Endothelial cell of umbilical vein (primary cell): ENCODE measurements at regions not wholly inside any gene's neighbourhood (a gene's known extent, or its start where the extent isn't known, plus 50 kb on each side); places are given as distances from the start of the nearest gene placed in this dataset.

Source experiments
- BruUV-seq: library from RNA; stranded (reverse); fragments of 400-500 nt; replicated peaks from 2 replicates; lab custom pipeline; 2021; lab: Mats Ljungman, UMichigan
- CTCF ChIA-PET: fragments of 300-600, 350-600 bp; sonication (Branson Sonifier 250); formaldehyde crosslinking; loops from one replicate; lab custom pipeline; 2021; ENCODE audit warnings: antibody characterized with exemption, inconsistent platforms; lab: Charles Lee
- POLR2A ChIA-PET: fragments of 300-600, 350-600 bp; sonication (Branson Sonifier 250); formaldehyde crosslinking; loops from one replicate; lab custom pipeline; 2021; ENCODE audit warnings: antibody characterized with exemption, inconsistent platforms; lab: Charles Lee
- DNase-seq: peaks from one replicate; pipeline ENCODE4 v3.0.0-alpha.2; 2011; ENCODE audit warnings: low read depth, low spot score
- FAIRE-seq: peaks from 2 replicates; lab custom pipeline; 2011; peaks lifted over from hg19 to GRCh38; lab: Jason Lieb, UNC
- H2AFZ ChIP-seq: 2 replicates; pipeline ENCODE4 v1.6.0; 2012; ENCODE audit warnings: low read depth, low read length, control low read depth, inconsistent platforms
- H3K27ac ChIP-seq: 2 replicates; pipeline ENCODE4 v1.5.1; 2011; ENCODE audit warnings: low read depth, mild to moderate bottlenecking, control low read depth, low read length, moderate library complexity; ENCODE audit not compliant: insufficient read depth
- H3K27me3 ChIP-seq, 2 experiments: 2 replicates each; pipeline versions ENCODE4 v1.6.0 to v1.6.1; 2011; ENCODE audit warnings: low read length in 2 of 2, mixed read lengths in 1 of 2; ENCODE audit not compliant: control insufficient read depth in 2 of 2, insufficient read depth in 2 of 2
- H3K36me3 ChIP-seq, 2 experiments: 2 replicates in 1 of 2; 3 replicates in 1 of 2; pipeline ENCODE4 v1.5.1; 2011; ENCODE audit warnings: low read length in 2 of 2, mild to moderate bottlenecking in 1 of 2, moderate library complexity in 1 of 2; ENCODE audit not compliant: control insufficient read depth in 2 of 2, insufficient read depth in 2 of 2; ENCODE audit errors: extremely low read depth in 1 of 2
- H3K4me1 ChIP-seq: 3 replicates; pipeline ENCODE4 v1.5.1; 2011; ENCODE audit warnings: mild to moderate bottlenecking, low read length; ENCODE audit not compliant: control insufficient read depth, insufficient read depth; ENCODE audit errors: extremely low read depth
- H3K4me2 ChIP-seq: 2 replicates; pipeline ENCODE4 v1.6.1; 2011; ENCODE audit warnings: low read length, control low read depth, mixed read lengths; ENCODE audit not compliant: insufficient read depth
- H3K4me3 ChIP-seq, 3 experiments: fragments of 200-600 bp in 1 of 3; sonication (generic), shearing (Covaris generic) in 1 of 3; replicated peaks in 1 of 3; 2 replicates each; pipeline ENCODE4 v1.5.1; 2011 to 2016; ENCODE audit warnings: control low read depth in 3 of 3, low read length in 3 of 3, mild to moderate bottlenecking in 2 of 3, inconsistent platforms in 1 of 3, low read depth in 1 of 3, moderate library complexity in 1 of 3; ENCODE audit not compliant: insufficient read depth in 1 of 3
- H3K79me2 ChIP-seq: 2 replicates; pipeline ENCODE4 v1.6.0; 2012; ENCODE audit warnings: low read length, inconsistent platforms; ENCODE audit not compliant: control insufficient read depth, insufficient read depth
- H3K9ac ChIP-seq: replicated peaks from 2 replicates; pipeline ENCODE3; 2011; ENCODE audit warnings: low read length, control low read depth; ENCODE audit not compliant: insufficient read depth; ENCODE audit errors: extremely low read depth
- H3K9me1 ChIP-seq: replicated peaks from 3 replicates; pipeline ENCODE4 v1.6.0; 2011; ENCODE audit warnings: mild to moderate bottlenecking, low read length; ENCODE audit not compliant: control insufficient read depth, insufficient read depth; ENCODE audit errors: extremely low read depth
- H3K9me3 ChIP-seq: replicated peaks from 2 replicates; pipeline ENCODE4 v1.5.1; 2012; ENCODE audit warnings: low read length, inconsistent platforms; ENCODE audit not compliant: control insufficient read depth, insufficient read depth
- H4K20me1 ChIP-seq: replicated peaks from 2 replicates; pipeline ENCODE3; 2011; ENCODE audit warnings: mild to moderate bottlenecking, low read length; ENCODE audit not compliant: control insufficient read depth, insufficient read depth; ENCODE audit errors: extremely low read depth
- CTCF ChIP-seq, 2 donors: IDR thresholded peaks; 1 replicate in 1 of 2; 2 replicates in 1 of 2; pipeline ENCODE4 v1.5.1; 2011; ENCODE audit warnings: low read length in 2 of 2, mild to moderate bottlenecking in 2 of 2, moderate library complexity in 2 of 2, control low read depth in 1 of 2, inconsistent platforms in 1 of 2, low read depth in 1 of 2; ENCODE audit not compliant: insufficient read depth in 1 of 2; ENCODE audit errors: extremely low read depth in 1 of 2
- EZH2 ChIP-seq: IDR thresholded peaks from 2 replicates; pipeline ENCODE4 v1.6.1; 2012; ENCODE audit warnings: borderline replicate concordance, low read depth, mild to moderate bottlenecking, moderate library complexity, low read length, inconsistent platforms; ENCODE audit not compliant: severe bottlenecking
- FOS ChIP-seq: IDR thresholded peaks from 2 replicates; pipeline ENCODE4 v1.6.1; 2011; ENCODE audit warnings: mild to moderate bottlenecking, low read length, moderate library complexity, borderline replicate concordance; ENCODE audit not compliant: insufficient read depth
- GATA2 ChIP-seq: IDR thresholded peaks from 2 replicates; pipeline ENCODE4 v1.7.0; 2011; ENCODE audit warnings: low read depth, mild to moderate bottlenecking, moderate library complexity, mixed read lengths, low read length; ENCODE audit not compliant: insufficient read length, insufficient read depth
- JUN ChIP-seq: IDR thresholded peaks from 2 replicates; pipeline ENCODE4 v1.6.1; 2011; ENCODE audit warnings: borderline replicate concordance, low read depth; ENCODE audit not compliant: insufficient read length, insufficient read depth
- MAX ChIP-seq: IDR thresholded peaks from 2 replicates; pipeline ENCODE4 v1.6.1; 2011; ENCODE audit not compliant: insufficient read depth, insufficient read length
- MYC ChIP-seq: IDR thresholded peaks from one replicate; pipeline ENCODE4 v1.6.1; 2011; ENCODE audit warnings: mild to moderate bottlenecking, low read depth, low read length
- POLR2A ChIP-seq: IDR thresholded peaks from 2 replicates; pipeline ENCODE4 v1.6.1; 2012; ENCODE audit warnings: low read depth, mild to moderate bottlenecking, control low read depth, low read length
- POLR2AphosphoS5 ChIP-seq: IDR thresholded peaks from 2 replicates; pipeline ENCODE4 v1.6.1; 2012; ENCODE audit warnings: low read depth, mild to moderate bottlenecking, control low read depth, low read length, moderate library complexity; ENCODE audit not compliant: insufficient read depth
- dilution Hi-C: fragments of 300-500 bp; cut with MboI; formaldehyde crosslinking; loops from one replicate; pipeline ENCODE4 v1.15.0; 2019; ENCODE audit warnings: low sequenced_read_pairs; ENCODE audit not compliant: extremely low pct_ligation_motif_present
- intact Hi-C: fragments of 100-400 bp; cut with micrococcal nuclease; formaldehyde crosslinking; loops from one replicate; pipeline ENCODE4 v1.10.0; 2022

GRCh38 chr6:40172272-40172671 lies 238.0 kb upstream of the MOCS1 start:
- dilution Hi-C loops = no loop called here
- Histone ChIP-seq H2AFZ (no peak overlapping the region), H3K4me2 (no peak overlapping the region)

More at GRCh38 chr6:40172272-40172671, 238.0 kb upstream of the MOCS1 start:
- H3K9ac ChIP-seq = no peak overlapping the region
- no peaks in the 10 kb centered on the region for H3K27me3 ChIP-seq
- H3K27ac ChIP-seq = no peak overlapping the region
- no TSS peak for BruUV-seq
- no peak overlapping the region for H3K4me3 ChIP-seq
- H3K4me1 ChIP-seq = no peaks in the 10 kb centered on the region
- H3K36me3 ChIP-seq = no peaks in the 10 kb centered on the region
- no peak for DNase-seq
- H3K9me1 ChIP-seq = no peaks in the 10 kb centered on the region
- ChIA-PET POLR2A (no interaction called here), CTCF (no interaction called here)
- TF ChIP-seq EZH2 (no peak), POLR2AphosphoS5 (no peak), JUN (no peak), FOS (no peak), GATA2 (no peak), POLR2A (no peak), MYC (no peak), MAX (no peak), CTCF (IDR thresholded peaks at IDR 0.05; ENCODE audit: extremely low read depth in 1 of 2, insufficient read depth in 1 of 2, low read depth in 1 of 2, low read length in 2 of 2) (no peak)
- FAIRE-seq = no peak
- no peaks in the 10 kb centered on the region for H4K20me1 ChIP-seq
- no peaks in the 10 kb centered on the region for H3K9me3 ChIP-seq
- H3K79me2 ChIP-seq = no peaks in the 10 kb centered on the region
- intact Hi-C loops = no loop called here
